K562 (cell line): ENCODE measurements at regions not wholly inside any gene's neighbourhood (a gene's known extent, or its start where the extent isn't known, plus 50 kb on each side); places are given as distances from the start of the nearest gene placed in this dataset.

Source experiments
- MGA ChIP-seq: fragments of 450-650 bp; IDR thresholded peaks from 2 replicates; pipeline ENCODE4 v1.6.1; 2016; ENCODE audit warnings: mild to moderate bottlenecking, moderate library complexity

GRCh38 chr9:65386191-65386590 is 101.2 kb upstream of the FOXD4L5 start (continued):
- TF ChIP-seq MGA = peak; percentile 72
